HEK293 (cell line): ENCODE measurements at regions not wholly inside any gene's neighbourhood (a gene's known extent, or its start where the extent isn't known, plus 50 kb on each side); places are given as distances from the start of the nearest gene placed in this dataset.

ENCODE experiments used
- CTCF ChIA-PET: fragments of 350-600 bp; formaldehyde crosslinking; extraction: SDS; loops from one replicate; lab custom pipeline; 2021; ENCODE audit warnings: antibody characterized with exemption; lab: Yijun Ruan, JAX
- POLR2A ChIA-PET: fragments of 300-600 bp; formaldehyde crosslinking; extraction: SDS; loops from one replicate; lab custom pipeline; 2020; ENCODE audit warnings: antibody characterized with exemption, inconsistent platforms; lab: Yijun Ruan, JAX
- H3K27ac ChIP-seq: fragments of 200-500 bp; sonication (Bioruptor generic); 2 replicates; pipeline ENCODE4 v1.5.1; 2014; ENCODE audit warnings: low read depth, low read length, control low read depth, inconsistent platforms; ENCODE audit errors: extremely low read depth
- H3K36me3 ChIP-seq, 2 experiments: fragments of 200-500 bp in 1 of 2; sonication (Bioruptor generic) in 1 of 2; 1 replicate in 1 of 2; 2 replicates in 1 of 2; pipeline ENCODE4 v1.5.1; 2014 to 2017; ENCODE audit warnings: inconsistent platforms in 2 of 2, low read length in 2 of 2; ENCODE audit not compliant: control insufficient read depth in 2 of 2, insufficient read depth in 1 of 2
- H3K4me1 ChIP-seq: fragments of 200-500 bp; sonication (Bioruptor generic); 2 replicates; pipeline ENCODE4 v1.5.1; 2014; ENCODE audit warnings: mild to moderate bottlenecking, low read length, inconsistent platforms; ENCODE audit not compliant: control insufficient read depth, insufficient read depth
- H3K4me3 ChIP-seq: 2 replicates; pipeline ENCODE4 v1.5.1; 2011; ENCODE audit warnings: low read depth, mild to moderate bottlenecking, control low read depth, low read length, moderate library complexity
- H3K9me3 ChIP-seq: fragments of 200-500 bp; sonication (Bioruptor generic); 2 replicates; pipeline ENCODE4 v1.5.1; 2014; ENCODE audit warnings: low read depth, low read length, inconsistent platforms; ENCODE audit not compliant: control insufficient read depth, insufficient read depth
- BCL11A ChIP-seq: fragments of 450-650 bp; formaldehyde crosslinking; IDR thresholded peaks from 2 replicates; pipeline ENCODE4 v1.5.1; 2016; ENCODE audit warnings: low read depth, missing biosample characterization, missing genetic modification characterization
- GLIS1 ChIP-seq: fragments of 450-650 bp; formaldehyde crosslinking; IDR thresholded peaks from 2 replicates; pipeline ENCODE4 v1.5.1; 2016; ENCODE audit warnings: missing biosample characterization, missing genetic modification characterization
- HOXC10 ChIP-seq: sonication (generic); formaldehyde crosslinking; IDR thresholded peaks from 2 replicates; pipeline ENCODE4 v1.8.1; 2023; ENCODE audit warnings: mild to moderate bottlenecking, missing genetic modification reagents
- MYNN ChIP-seq: fragments of 450-650 bp; formaldehyde crosslinking; IDR thresholded peaks from 2 replicates; pipeline ENCODE4 v1.5.1; 2016; ENCODE audit warnings: missing biosample characterization, missing genetic modification characterization, borderline replicate concordance
- MZF1 ChIP-seq: fragments of 450-650 bp; formaldehyde crosslinking; IDR thresholded peaks from 2 replicates; pipeline ENCODE4 v1.5.1; 2017; ENCODE audit warnings: missing biosample characterization, missing genetic modification characterization, borderline replicate concordance
- OSR2 ChIP-seq: fragments of 450-650 bp; formaldehyde crosslinking; IDR thresholded peaks from 2 replicates; pipeline ENCODE4 v1.5.1; 2016; ENCODE audit warnings: missing biosample characterization, missing genetic modification characterization
- PATZ1 ChIP-seq: fragments of 450-650 bp; formaldehyde crosslinking; IDR thresholded peaks from 2 replicates; pipeline ENCODE4 v1.5.1; 2016; ENCODE audit warnings: missing biosample characterization, missing genetic modification characterization
- SETDB1 ChIP-seq: IDR thresholded peaks from one replicate; pipeline ENCODE4 v1.6.1; 2017; ENCODE audit warnings: mild to moderate bottlenecking, low read length, moderate library complexity, mixed read lengths; ENCODE audit not compliant: insufficient read length
- TRIM28 ChIP-seq: IDR thresholded peaks from 2 replicates; pipeline ENCODE4 v1.6.1; 2011; ENCODE audit warnings: low read length, control low read depth, borderline replicate concordance
- YY1 ChIP-seq: fragments of 450-650 bp; formaldehyde crosslinking; IDR thresholded peaks from 2 replicates; pipeline ENCODE4 v1.5.1; 2018; ENCODE audit warnings: missing biosample characterization, missing genetic modification characterization
- ZFHX2 ChIP-seq: fragments of 450-650 bp; formaldehyde crosslinking; conservative IDR thresholded peaks from 2 replicates; pipeline ENCODE4 v1.5.1; 2016; ENCODE audit warnings: missing biosample characterization, missing genetic modification characterization
- ZFP3 ChIP-seq: fragments of 450-650 bp; formaldehyde crosslinking; IDR thresholded peaks from 2 replicates; pipeline ENCODE4 v1.5.1; 2016; ENCODE audit warnings: low read depth, missing biosample characterization, missing genetic modification characterization
- ZFP37 ChIP-seq: fragments of 450-650 bp; formaldehyde crosslinking; IDR thresholded peaks from 2 replicates; pipeline ENCODE4 v1.5.1; 2016; ENCODE audit warnings: missing biosample characterization, missing genetic modification characterization
- ZNF157 ChIP-seq: fragments of 450-650 bp; formaldehyde crosslinking; IDR thresholded peaks from 2 replicates; pipeline ENCODE4 v1.5.1; 2016; ENCODE audit warnings: missing biosample characterization, missing genetic modification characterization
- ZNF2 ChIP-seq: fragments of 450-650 bp; formaldehyde crosslinking; IDR thresholded peaks from 2 replicates; pipeline ENCODE4 v1.5.1; 2016; ENCODE audit warnings: missing biosample characterization, missing genetic modification characterization
- ZNF521 ChIP-seq: fragments of 450-650 bp; formaldehyde crosslinking; IDR thresholded peaks from 2 replicates; pipeline ENCODE4 v1.5.1; 2017; ENCODE audit warnings: missing biosample characterization, mild to moderate bottlenecking, missing genetic modification characterization
- ZNF529 ChIP-seq: fragments of 450-650 bp; formaldehyde crosslinking; IDR thresholded peaks from 2 replicates; pipeline ENCODE4 v1.5.1; 2017; ENCODE audit warnings: missing genetic modification characterization, missing biosample characterization; ENCODE audit not compliant: insufficient replicate concordance
- ZNF561 ChIP-seq: fragments of 450-650 bp; IDR thresholded peaks from 2 replicates; pipeline ENCODE4 v1.5.1; 2018; ENCODE audit warnings: missing biosample characterization, missing genetic modification characterization, borderline replicate concordance
- ZNF621 ChIP-seq: fragments of 450-650 bp; formaldehyde crosslinking; IDR thresholded peaks from 2 replicates; pipeline ENCODE4 v1.5.1; 2017; ENCODE audit warnings: missing biosample characterization, missing genetic modification characterization
- ZNF664 ChIP-seq: fragments of 450-650 bp; formaldehyde crosslinking; IDR thresholded peaks from 2 replicates; pipeline ENCODE4 v1.5.1; 2016; ENCODE audit warnings: missing biosample characterization, missing genetic modification characterization
- ZNF704 ChIP-seq: fragments of 450-650 bp; formaldehyde crosslinking; IDR thresholded peaks from 2 replicates; pipeline ENCODE4 v1.5.1; 2016; ENCODE audit warnings: missing biosample characterization, missing genetic modification characterization
- ZNF747 ChIP-seq: fragments of 450-650 bp; formaldehyde crosslinking; IDR thresholded peaks from 2 replicates; pipeline ENCODE4 v1.5.1; 2016; ENCODE audit warnings: missing biosample characterization, missing genetic modification characterization
- ZNF76 ChIP-seq: fragments of 450-650 bp; formaldehyde crosslinking; IDR thresholded peaks from 2 replicates; pipeline ENCODE4; 2016; ENCODE audit warnings: low read depth, missing biosample characterization, missing genetic modification characterization, borderline replicate concordance
- ZNF830 ChIP-seq: fragments of 450-650 bp; IDR thresholded peaks from 2 replicates; pipeline ENCODE4 v1.5.0; 2018; ENCODE audit warnings: missing biosample characterization, missing genetic modification characterization, low read depth, mild to moderate bottlenecking, moderate library complexity
- ZXDB ChIP-seq: fragments of 450-650 bp; formaldehyde crosslinking; IDR thresholded peaks from 2 replicates; pipeline ENCODE4 v1.5.1; 2016; ENCODE audit warnings: missing biosample characterization, missing genetic modification characterization

GRCh38 chr6:48706310-48706709 lies 595.3 kb upstream of the PTCHD4 start (continued):
- no peak for TF ChIP-seq ZFP3
- TF ChIP-seq ZNF621 (tag by site-specific recombination), result no peak
- TF ChIP-seq MZF1 (tag by site-specific recombination), result no peak
- no peak for TF ChIP-seq ZNF157 (tag by site-specific recombination)
- no peak for TF ChIP-seq TRIM28
- TF ChIP-seq ZNF664, result no peak

- Histone ChIP-seq H3K9me3 (no peaks in the 10 kb centered on the region), H3K4me1 (no peaks in the 10 kb centered on the region), H3K27ac (no peak overlapping the region), H3K4me3 (no peak overlapping the region), H3K36me3 (no peaks in the 10 kb centered on the region)
- no peak for TF ChIP-seq OSR2 (tag by site-specific recombination)
- TF ChIP-seq BCL11A (tag by site-specific recombination), result no peak
- TF ChIP-seq ZFHX2 (tag by site-specific recombination), result no peak
- no peak for TF ChIP-seq ZNF704 (tag by site-specific recombination)
- no peak for TF ChIP-seq YY1 (tag by site-specific recombination)
- TF ChIP-seq ZNF747 (tag by site-specific recombination), result no peak
- no peak for TF ChIP-seq ZNF830 (tag by site-specific recombination)
- no peak for TF ChIP-seq ZNF529 (tag by site-specific recombination)
- no peak for TF ChIP-seq HOXC10 (CRISPR knock-in tag)
- TF ChIP-seq ZNF561, result no peak
- TF ChIP-seq PATZ1 (tag by site-specific recombination), result no peak
- no peak for TF ChIP-seq ZFP37 (tag by site-specific recombination)
- TF ChIP-seq ZNF521, result no peak
- no peak for TF ChIP-seq ZNF2 (tag by site-specific recombination)
- no peak for TF ChIP-seq SETDB1
- no peak for TF ChIP-seq MYNN (tag by site-specific recombination)
- no peak for TF ChIP-seq ZXDB (tag by site-specific recombination)
- no peak for TF ChIP-seq ZNF76 (tag by site-specific recombination)
- CTCF ChIA-PET, result no interaction called here
- POLR2A ChIA-PET, result no interaction called here
Observed at GRCh38 chr6:48701572-48701971, 590.6 kb upstream of the PTCHD4 start.

DNA sequence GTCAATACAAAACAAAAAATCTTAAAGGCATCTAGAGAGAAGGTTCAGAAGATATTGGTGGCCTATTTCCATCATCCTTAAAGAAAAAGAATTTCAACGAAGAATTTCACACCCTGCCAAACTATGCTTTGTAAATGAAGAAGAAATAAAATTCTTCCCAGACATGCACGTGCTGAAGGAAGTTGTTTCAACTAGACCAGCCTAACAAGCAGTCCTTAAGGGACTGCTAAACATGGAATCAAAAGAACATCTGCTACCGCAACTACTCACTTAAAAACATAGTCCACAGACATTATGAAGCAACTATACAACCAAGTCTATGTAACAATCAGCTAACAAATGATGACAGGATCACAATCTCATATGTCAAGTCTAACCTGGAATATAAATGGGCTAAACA lies 584.9 kb upstream of the PTCHD4 start:
- no peaks in the 10 kb centered on the region for H3K36me3 ChIP-seq
- CTCF ChIA-PET, result no interaction called here

More for the DNA sequence above, 584.9 kb upstream of the PTCHD4 start:
- POLR2A ChIA-PET, result no interaction called here
- H3K27ac ChIP-seq, result no peak overlapping the region
- TF ChIP-seq GLIS1, result no peak
- peak; percentile 62 for TF ChIP-seq SETDB1
- no peaks in the 10 kb centered on the region for H3K9me3 ChIP-seq
- H3K4me1 ChIP-seq, result no peaks in the 10 kb centered on the region
- no peak overlapping the region for H3K4me3 ChIP-seq
